Esophagus muscularis mucosa (tissue), 4 donors: ENCODE measurements at regions not wholly inside any gene's neighbourhood (a gene's known extent, or its start where the extent isn't known, plus 50 kb on each side); places are given as distances from the start of the nearest gene placed in this dataset.

Experiments used
- DNase-seq: peaks from one replicate; pipeline ENCODE4 v3.0.0-alpha.2; 2017; ENCODE audit errors: extremely low spot score
- H3K27ac ChIP-seq, 4 donors: fragments of 200-600 bp; sonication (generic); replicated peaks in 1 of 4; 1 replicate in 3 of 4; 2 replicates in 1 of 4; pipeline ENCODE4 v1.5.1; 2016 to 2019; ENCODE audit warnings: mild to moderate bottlenecking in 1 of 4
- H3K27me3 ChIP-seq, 4 donors: fragments of 200-600 bp; sonication (generic); one replicate each; pipeline versions ENCODE4 v1.5.1 to v1.6.0; 2016 to 2019
- H3K36me3 ChIP-seq, 4 donors: fragments of 200-600 bp; sonication (generic); one replicate each; pipeline ENCODE4 v1.5.1; 2016 to 2019
- H3K4me1 ChIP-seq, 4 donors: fragments of 200-600 bp; sonication (generic); one replicate each; pipeline ENCODE4 v1.5.1; 2016 to 2019
- H3K4me3 ChIP-seq, 4 donors: fragments of 200-600 bp; sonication (generic); 1 replicate in 2 of 4; 2 replicates in 2 of 4; pipeline ENCODE4 v1.5.1; 2016 to 2019; ENCODE audit warnings: mild to moderate bottlenecking in 4 of 4, moderate library complexity in 1 of 4
- H3K9me3 ChIP-seq, 4 donors: fragments of 200-600 bp; sonication (generic); 1 replicate in 3 of 4; 2 replicates in 1 of 4; pipeline ENCODE4 v1.5.1; 2016 to 2019
- CTCF ChIP-seq, 3 experiments: fragments of 200-600 bp in 2 of 3; fragments of 450-650 bp in 1 of 3; sonication (generic) in 2 of 3; IDR thresholded peaks; one replicate each; pipeline ENCODE4 v1.5.1; 2017 to 2019; ENCODE audit warnings: antibody characterized with exemption in 3 of 3, mild to moderate bottlenecking in 2 of 3, moderate library complexity in 1 of 3
- EP300 ChIP-seq: sonication (generic); formaldehyde crosslinking; IDR thresholded peaks from one replicate; pipeline ENCODE4 v1.6.1; 2017; ENCODE audit warnings: antibody characterized with exemption
- POLR2A ChIP-seq: fragments of 450-650 bp; IDR thresholded peaks from one replicate; pipeline ENCODE4 v1.6.1; 2017; ENCODE audit warnings: antibody characterized with exemption, moderate library complexity, mild to moderate bottlenecking, low read depth
- POLR2AphosphoS5 ChIP-seq, 2 donors: sonication (generic); formaldehyde crosslinking; IDR thresholded peaks; one replicate each; pipeline ENCODE4 v1.6.1; 2017; ENCODE audit warnings: antibody characterized with exemption in 2 of 2
- WGBS: methylation state at CpG from one replicate; pipeline ENCODE4 v1.1.5; 2018; 5-methylcytosine and 5-hydroxymethylcytosine counted together
- intact Hi-C: fragments of 100-400 bp; cut with DNase I; formaldehyde crosslinking; loops from one replicate; pipeline ENCODE4 v1.15.1; 2023

GRCh38 chr7:80330434-80330833 lies 181.4 kb downstream of the GNAT3 start:
- intact Hi-C loops, result no loop called here
- no peak for TF ChIP-seq POLR2AphosphoS5 (IDR thresholded peaks at IDR 0.05)
- TF ChIP-seq EP300, result no peak
- TF ChIP-seq CTCF (IDR thresholded peaks at IDR 0.05), result no peak
- TF ChIP-seq POLR2A, result no peak

GRCh38 chr7:80324032-80324431 lies 187.8 kb downstream of the GNAT3 start:
- TF ChIP-seq CTCF (IDR thresholded peaks at IDR 0.05), result no peak
- no peak for TF ChIP-seq EP300
- TF ChIP-seq POLR2A, result no peak
- TF ChIP-seq POLR2AphosphoS5 (IDR thresholded peaks at IDR 0.05), result no peak
- Histone ChIP-seq H3K36me3 (no peaks in the 10 kb centered on the region), H3K9me3 (no peaks in the 10 kb centered on the region), H3K27ac (no peak overlapping the region), H3K4me3 (no peak overlapping the region), H3K4me1 (peaks cover 0 to 8% (median 0%) of the 10 kb centered on the region in 4 donors), H3K27me3 (no peaks in the 10 kb centered on the region)
- no peak for DNase-seq
- 61% methylated on average over 3 of the region's 3 CpGs for WGBS
- intact Hi-C loops, result no loop called here

More at GRCh38 chr7:80330434-80330833, 181.4 kb downstream of the GNAT3 start:
- Histone ChIP-seq H3K4me3 (no peak overlapping the region), H3K4me1 (peaks cover 3 to 15% (median 11%) of the 10 kb centered on the region in 4 donors), H3K9me3 (no peaks in the 10 kb centered on the region), H3K27ac (no peak overlapping the region), H3K27me3 (no peaks in the 10 kb centered on the region), H3K36me3 (no peaks in the 10 kb centered on the region)
- DNase-seq, result no peak

- Histone ChIP-seq H3K4me3 (no peak overlapping the region), H3K9me3 (no peaks in the 10 kb centered on the region), H3K27ac (no peak overlapping the region), H3K36me3 (no peaks in the 10 kb centered on the region), H3K27me3 (no peaks in the 10 kb centered on the region), H3K4me1 (peaks cover 0 to 6% (median 0%) of the 10 kb centered on the region in 4 donors)
- WGBS, result 75% methylated on average over 2 of the region's 2 CpGs
- no peak for DNase-seq
- intact Hi-C loops, result no loop called here
- TF ChIP-seq CTCF (IDR thresholded peaks at IDR 0.05), result no peak
- no peak for TF ChIP-seq EP300
- TF ChIP-seq POLR2A, result no peak
- TF ChIP-seq POLR2AphosphoS5 (IDR thresholded peaks at IDR 0.05), result no peak
These were observed 184.8 kb downstream of the GNAI1 start for GRCh38 chr7:80319461-80319860.

GRCh38 chr7:80318081-80318480 lies 183.4 kb downstream of the GNAI1 start:
- no peak for DNase-seq
- H3K27ac ChIP-seq, result no peak overlapping the region
- peaks cover 0 to 9% (median 3%) of the 10 kb centered on the region in 4 donors for H3K4me1 ChIP-seq
- 100% methylated on average over 3 of the region's 3 CpGs for WGBS
- H3K36me3 ChIP-seq, result no peaks in the 10 kb centered on the region
- H3K27me3 ChIP-seq, result no peaks in the 10 kb centered on the region
- TF ChIP-seq POLR2A (no peak), CTCF (IDR thresholded peaks at IDR 0.05) (no peak), EP300 (no peak), POLR2AphosphoS5 (IDR thresholded peaks at IDR 0.05) (no peak)
- no peaks in the 10 kb centered on the region for H3K9me3 ChIP-seq
- no peak overlapping the region for H3K4me3 ChIP-seq
- intact Hi-C loops, result no loop called here

GRCh38 chr7:80316811-80317210 lies 182.2 kb downstream of the GNAI1 start:
- intact Hi-C loops, result no loop called here
- H3K4me1 ChIP-seq, result peaks cover 6 to 21% (median 13%) of the 10 kb centered on the region in 4 donors
- TF ChIP-seq EP300 (no peak), POLR2AphosphoS5 (IDR thresholded peaks at IDR 0.05) (no peak), POLR2A (no peak), CTCF (IDR thresholded peaks at IDR 0.05) (no peak)
- H3K9me3 ChIP-seq, result no peaks in the 10 kb centered on the region
- H3K27ac ChIP-seq, result no peak overlapping the region
- no peak for DNase-seq
- 98% methylated on average over 2 of the region's 2 CpGs for WGBS
- no peak overlapping the region for H3K4me3 ChIP-seq
- no peaks in the 10 kb centered on the region for H3K36me3 ChIP-seq
- no peaks in the 10 kb centered on the region for H3K27me3 ChIP-seq
